ENCODE measurements at regions not wholly inside any gene's neighbourhood (a gene's known extent, or its start where the extent isn't known, plus 50 kb on each side); places are given as distances from the start of the nearest gene placed in this dataset.

- ATAC-seq (ENCODE audit: insufficient number of reproducible peaks, low FRiP score, low read depth) = no peak
- no peaks in the 10 kb centered on the region for H3K4me1 ChIP-seq (ENCODE audit: control insufficient read depth in 1 of 2, low read depth in 2 of 2)
- H3K27me3 ChIP-seq (replicated peaks; ENCODE audit: insufficient read depth) = no peaks in the 10 kb centered on the region
- TF ChIP-seq, protein P1, sequence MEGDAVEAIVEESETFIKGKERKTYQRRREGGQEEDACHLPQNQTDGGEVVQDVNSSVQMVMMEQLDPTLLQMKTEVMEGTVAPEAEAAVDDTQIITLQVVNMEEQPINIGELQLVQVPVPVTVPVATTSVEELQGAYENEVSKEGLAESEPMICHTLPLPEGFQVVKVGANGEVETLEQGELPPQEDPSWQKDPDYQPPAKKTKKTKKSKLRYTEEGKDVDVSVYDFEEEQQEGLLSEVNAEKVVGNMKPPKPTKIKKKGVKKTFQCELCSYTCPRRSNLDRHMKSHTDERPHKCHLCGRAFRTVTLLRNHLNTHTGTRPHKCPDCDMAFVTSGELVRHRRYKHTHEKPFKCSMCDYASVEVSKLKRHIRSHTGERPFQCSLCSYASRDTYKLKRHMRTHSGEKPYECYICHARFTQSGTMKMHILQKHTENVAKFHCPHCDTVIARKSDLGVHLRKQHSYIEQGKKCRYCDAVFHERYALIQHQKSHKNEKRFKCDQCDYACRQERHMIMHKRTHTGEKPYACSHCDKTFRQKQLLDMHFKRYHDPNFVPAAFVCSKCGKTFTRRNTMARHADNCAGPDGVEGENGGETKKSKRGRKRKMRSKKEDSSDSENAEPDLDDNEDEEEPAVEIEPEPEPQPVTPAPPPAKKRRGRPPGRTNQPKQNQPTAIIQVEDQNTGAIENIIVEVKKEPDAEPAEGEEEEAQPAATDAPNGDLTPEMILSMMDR (IDR thresholded peaks at IDR 0.05) = no peak
- no peaks in the 10 kb centered on the region for H3K9me3 ChIP-seq
- no peak for DNase-seq (ENCODE audit: low spot score)
- no peak overlapping the region for H3K27ac ChIP-seq
- H3K36me3 ChIP-seq = no peaks in the 10 kb centered on the region
- no peak overlapping the region for H3K4me3 ChIP-seq
Observed at GRCh38 chr4:58510652-58511051, 1400.5 kb upstream of the IGFBP7 start.

DNA sequence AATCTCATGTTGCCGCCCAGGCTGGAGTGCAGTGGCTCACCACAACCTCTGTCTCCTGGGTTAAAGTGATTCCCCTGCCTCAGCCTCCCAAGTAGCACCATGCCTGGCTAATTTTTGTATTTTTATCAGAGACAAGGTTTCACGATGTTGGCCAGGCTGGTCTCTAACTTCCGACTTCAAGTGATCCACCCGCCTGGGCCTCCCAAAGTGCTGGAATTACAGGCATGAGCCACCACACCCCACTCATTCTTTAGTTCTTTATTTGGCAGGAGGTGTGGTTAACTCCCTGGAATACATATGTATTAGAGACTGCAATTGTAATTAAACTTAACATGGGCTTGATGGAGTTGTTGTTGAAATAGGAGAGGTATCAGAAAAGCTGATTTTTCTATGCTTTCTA, 1396.9 kb upstream of the IGFBP7 start:
- no peak for ATAC-seq (ENCODE audit: insufficient number of reproducible peaks, low FRiP score, low read depth)
- Histone ChIP-seq H3K4me3 (no peak overlapping the region), H3K36me3 (no peaks in the 10 kb centered on the region), H3K27me3 (replicated peaks; ENCODE audit: insufficient read depth) (no peaks in the 10 kb centered on the region), H3K9me3 (no peaks in the 10 kb centered on the region), H3K27ac (no peak overlapping the region), H3K4me1 (ENCODE audit: control insufficient read depth in 1 of 2, low read depth in 2 of 2) (no peaks in the 10 kb centered on the region)
- no peak for DNase-seq (ENCODE audit: low spot score)
- TF ChIP-seq, protein P1 (IDR thresholded peaks at IDR 0.05) = no peak

DNA sequence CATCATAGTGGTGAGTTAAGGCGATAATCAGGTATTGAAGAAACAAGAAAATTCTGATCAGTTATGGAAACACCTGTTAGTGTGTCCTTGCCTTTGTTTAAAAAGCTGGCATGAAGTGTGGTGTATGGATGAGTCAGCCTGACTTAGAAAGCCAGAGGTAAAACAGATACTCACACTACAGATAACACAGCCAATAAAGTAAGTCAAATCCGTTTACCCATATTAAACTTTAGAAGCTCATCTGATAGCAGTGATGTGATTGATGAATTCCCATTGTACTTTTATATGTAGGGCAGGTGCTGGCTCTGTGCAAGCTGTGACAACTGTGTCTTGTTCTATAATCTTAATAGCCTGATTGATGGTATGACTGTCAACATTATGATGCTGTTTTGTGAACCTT, 1392.7 kb upstream of the IGFBP7 start:
- H3K27ac ChIP-seq = no peak overlapping the region
- DNase-seq (ENCODE audit: low spot score) (no peak), ATAC-seq (ENCODE audit: insufficient number of reproducible peaks, low FRiP score, low read depth) (no peak)
- TF ChIP-seq, protein P1 (IDR thresholded peaks at IDR 0.05) = no peak
- H3K4me1 ChIP-seq (ENCODE audit: control insufficient read depth in 1 of 2, low read depth in 2 of 2) = no peaks in the 10 kb centered on the region
- H3K4me3 ChIP-seq = no peak overlapping the region
- no peaks in the 10 kb centered on the region for H3K27me3 ChIP-seq (replicated peaks; ENCODE audit: insufficient read depth)
- H3K9me3 ChIP-seq = no peaks in the 10 kb centered on the region
- no peaks in the 10 kb centered on the region for H3K36me3 ChIP-seq

GRCh38 chr4:58499182-58499581, 1389.0 kb upstream of the IGFBP7 start:
- TF ChIP-seq, protein P1 (IDR thresholded peaks at IDR 0.05) = no peak
- H3K27ac ChIP-seq = no peak overlapping the region
- ATAC-seq (ENCODE audit: insufficient number of reproducible peaks, low FRiP score, low read depth) (no peak), DNase-seq (ENCODE audit: low spot score) (no peak)
- H3K4me3 ChIP-seq = no peak overlapping the region
- H3K4me1 ChIP-seq (ENCODE audit: control insufficient read depth in 1 of 2, low read depth in 2 of 2) = no peaks in the 10 kb centered on the region
- no peaks in the 10 kb centered on the region for H3K36me3 ChIP-seq
- H3K9me3 ChIP-seq = no peaks in the 10 kb centered on the region
- no peaks in the 10 kb centered on the region for H3K27me3 ChIP-seq (replicated peaks; ENCODE audit: insufficient read depth)

- no peaks in the 10 kb centered on the region for H3K9me3 ChIP-seq
- H3K27me3 ChIP-seq (replicated peaks; ENCODE audit: insufficient read depth) = no peaks in the 10 kb centered on the region
- DNase-seq (ENCODE audit: low spot score) (no peak), ATAC-seq (ENCODE audit: insufficient number of reproducible peaks, low FRiP score, low read depth) (no peak)
- H3K27ac ChIP-seq = no peak overlapping the region
- no peaks in the 10 kb centered on the region for H3K36me3 ChIP-seq
- no peak overlapping the region for H3K4me3 ChIP-seq
- TF ChIP-seq, protein P1 (IDR thresholded peaks at IDR 0.05) = no peak
- H3K4me1 ChIP-seq (ENCODE audit: control insufficient read depth in 1 of 2, low read depth in 2 of 2) = no peaks in the 10 kb centered on the region
Observed at GRCh38 chr4:58491620-58492019, 1381.4 kb upstream of the IGFBP7 start.

Measured in thoracic aorta (tissue), 2 donors.